GM12865 (cell line): ENCODE measurements at regions not wholly inside any gene's neighbourhood (a gene's known extent, or its start where the extent isn't known, plus 50 kb on each side); places are given as distances from the start of the nearest gene placed in this dataset.

Experiments
- DNase-seq: peaks from one replicate; pipeline ENCODE4 v3.0.0; 2010; ENCODE audit warnings: low read depth
- H3K4me3 ChIP-seq: 2 replicates; pipeline ENCODE4 v1.5.1; 2011; ENCODE audit warnings: mild to moderate bottlenecking, low read depth, low read length, control low read depth
- TF ChIP-seq, protein P1 (sequence below): IDR thresholded peaks from 2 replicates; pipeline ENCODE4 v1.5.1; 2011; ENCODE audit warnings: low read length, control low read depth, low read depth, inconsistent platforms; ENCODE audit not compliant: insufficient read depth; ENCODE audit errors: missing control alignments

GRCh38 chr11:38687008-38687407 is 2089.0 kb upstream of the RAG2 start:
- TF ChIP-seq, protein P1, sequence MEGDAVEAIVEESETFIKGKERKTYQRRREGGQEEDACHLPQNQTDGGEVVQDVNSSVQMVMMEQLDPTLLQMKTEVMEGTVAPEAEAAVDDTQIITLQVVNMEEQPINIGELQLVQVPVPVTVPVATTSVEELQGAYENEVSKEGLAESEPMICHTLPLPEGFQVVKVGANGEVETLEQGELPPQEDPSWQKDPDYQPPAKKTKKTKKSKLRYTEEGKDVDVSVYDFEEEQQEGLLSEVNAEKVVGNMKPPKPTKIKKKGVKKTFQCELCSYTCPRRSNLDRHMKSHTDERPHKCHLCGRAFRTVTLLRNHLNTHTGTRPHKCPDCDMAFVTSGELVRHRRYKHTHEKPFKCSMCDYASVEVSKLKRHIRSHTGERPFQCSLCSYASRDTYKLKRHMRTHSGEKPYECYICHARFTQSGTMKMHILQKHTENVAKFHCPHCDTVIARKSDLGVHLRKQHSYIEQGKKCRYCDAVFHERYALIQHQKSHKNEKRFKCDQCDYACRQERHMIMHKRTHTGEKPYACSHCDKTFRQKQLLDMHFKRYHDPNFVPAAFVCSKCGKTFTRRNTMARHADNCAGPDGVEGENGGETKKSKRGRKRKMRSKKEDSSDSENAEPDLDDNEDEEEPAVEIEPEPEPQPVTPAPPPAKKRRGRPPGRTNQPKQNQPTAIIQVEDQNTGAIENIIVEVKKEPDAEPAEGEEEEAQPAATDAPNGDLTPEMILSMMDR: no peak
- no peak for DNase-seq

DNA sequence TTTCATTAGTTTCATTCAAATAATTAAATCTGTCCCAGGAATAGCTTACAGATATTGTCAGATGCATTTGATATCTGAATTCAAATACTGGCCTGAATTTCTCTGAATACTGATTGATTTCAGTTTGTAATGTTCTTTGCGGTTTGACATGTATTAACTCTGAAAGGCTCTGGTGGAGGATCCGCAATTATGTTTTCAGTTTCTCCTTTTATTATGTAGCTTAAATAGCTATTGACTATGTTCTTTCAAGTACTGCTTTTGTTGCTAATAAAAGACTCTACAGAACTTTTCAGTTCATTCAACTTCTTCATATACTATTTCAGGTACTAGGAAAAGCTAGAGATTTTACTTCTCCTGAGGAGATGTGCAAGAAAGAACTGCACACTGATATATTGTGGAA is 2085.4 kb upstream of the RAG2 start:
- H3K4me3 ChIP-seq: no peak overlapping the region
- DNase-seq: no peak
- TF ChIP-seq, protein P1: no peak

More at GRCh38 chr11:38687008-38687407, 2089.0 kb upstream of the RAG2 start:
- no peak overlapping the region for H3K4me3 ChIP-seq

- TF ChIP-seq, protein P1: no peak
- DNase-seq: no peak
- no peak overlapping the region for H3K4me3 ChIP-seq
These were observed 2082.7 kb upstream of the RAG2 start for GRCh38 chr11:38680746-38681145.

GRCh38 chr11:38680166-38680565 is 2082.1 kb upstream of the RAG2 start:
- no peak for DNase-seq
- TF ChIP-seq, protein P1: no peak
- H3K4me3 ChIP-seq: no peak overlapping the region

DNA sequence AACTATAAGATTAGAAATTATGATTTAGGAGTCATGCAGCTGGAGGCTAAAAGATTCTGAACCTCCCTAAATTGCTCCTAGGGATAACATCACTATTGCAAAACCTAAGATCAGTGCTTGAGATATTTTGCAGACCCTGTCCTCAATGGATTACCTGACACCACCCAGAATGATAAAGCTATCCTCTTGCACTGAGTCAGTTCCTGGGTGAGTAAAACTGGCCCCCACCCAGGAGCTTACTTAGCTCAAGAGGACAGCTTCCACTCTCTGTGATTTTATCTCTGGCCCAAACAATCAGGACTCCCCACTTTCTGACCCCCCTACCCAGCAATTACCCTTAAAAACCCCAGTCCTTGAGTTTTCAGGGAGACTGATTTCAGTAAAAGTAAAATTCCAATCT is 2074.4 kb upstream of the RAG2 start:
- no peak overlapping the region for H3K4me3 ChIP-seq
- DNase-seq: no peak
- TF ChIP-seq, protein P1: no peak

- TF ChIP-seq, protein P1: no peak
- no peak overlapping the region for H3K4me3 ChIP-seq
- no peak for DNase-seq
These were observed 2069.3 kb upstream of the RAG2 start for GRCh38 chr11:38667359-38667758.

GRCh38 chr11:38648604-38649003 is 2050.6 kb upstream of the RAG2 start:
- H3K4me3 ChIP-seq: no peak overlapping the region
- TF ChIP-seq, protein P1: no peak
- DNase-seq: no peak
